SK-N-SH treated with all-trans-retinoic acid at 6 μM for 48 hours (cell line): ENCODE measurements at regions not wholly inside any gene's neighbourhood (a gene's known extent, or its start where the extent isn't known, plus 50 kb on each side); places are given as distances from the start of the nearest gene placed in this dataset.

Experiments
- ATAC-seq: fragments of 200-7000 bp; cut with Tn5 transposase; 3 replicates; pipeline ENCODE4 v1.9.1; 2020; ENCODE audit warnings: mild to moderate bottlenecking, moderate library complexity
- ARNTL ChIP-seq: fragments of 450-650 bp; formaldehyde crosslinking; IDR thresholded peaks from 2 replicates; pipeline ENCODE4 v1.5.0; 2020; ENCODE audit warnings: low read depth, mild to moderate bottlenecking, moderate library complexity, borderline replicate concordance
- CSDC2 ChIP-seq: fragments of 250-450 bp; sonication (Bioruptor Pico); IDR thresholded peaks from 2 replicates; pipeline ENCODE4 v1.5.0; 2020; ENCODE audit warnings: mild to moderate bottlenecking, moderate library complexity
- CSRNP3 ChIP-seq: fragments of 250-450 bp; sonication (Bioruptor Pico); IDR thresholded peaks from 2 replicates; pipeline ENCODE4 v1.5.1; 2021; ENCODE audit warnings: mild to moderate bottlenecking, moderate library complexity
- ESRRG ChIP-seq: fragments of 250-450 bp; sonication (Bioruptor Pico); IDR thresholded peaks from 2 replicates; pipeline ENCODE4 v1.6.1; 2021; ENCODE audit warnings: mild to moderate bottlenecking
- GLIS3 ChIP-seq: fragments of 250-450 bp; sonication (Bioruptor Pico); IDR thresholded peaks from 2 replicates; pipeline ENCODE4 v1.5.0; 2020; ENCODE audit warnings: mild to moderate bottlenecking, moderate library complexity
- ISL1 ChIP-seq: fragments of 250-450 bp; sonication (Bioruptor Pico); IDR thresholded peaks from 2 replicates; pipeline ENCODE4 v2.1.2; 2022; ENCODE audit warnings: mild to moderate bottlenecking, moderate library complexity
- OSR1 ChIP-seq: fragments of 250-450 bp; sonication (Bioruptor Pico); IDR thresholded peaks from 2 replicates; pipeline ENCODE4 v1.8.0; 2022; ENCODE audit warnings: moderate library complexity, mild to moderate bottlenecking, inconsistent platforms
- PATZ1 ChIP-seq: fragments of 250-450 bp; sonication (Bioruptor Pico); IDR thresholded peaks from 2 replicates; pipeline ENCODE4 v1.8.0; 2020; ENCODE audit warnings: mild to moderate bottlenecking, moderate library complexity, borderline replicate concordance
- POU6F1 ChIP-seq: fragments of 250-450 bp; sonication (Bioruptor Pico); IDR thresholded peaks from 2 replicates; pipeline ENCODE4 v1.8.0; 2021; ENCODE audit warnings: low read depth, mild to moderate bottlenecking, moderate library complexity, borderline replicate concordance
- RARB ChIP-seq: fragments of 250-450 bp; sonication (Bioruptor Pico); IDR thresholded peaks from 2 replicates; pipeline ENCODE4 v1.8.0; 2021; ENCODE audit warnings: mild to moderate bottlenecking, moderate library complexity
- SNAI2 ChIP-seq: fragments of 250-450 bp; sonication (Bioruptor Pico); IDR thresholded peaks from 2 replicates; pipeline ENCODE4 v1.5.0; 2020; ENCODE audit warnings: mild to moderate bottlenecking, moderate library complexity
- TSHZ2 ChIP-seq: fragments of 250-450 bp; sonication (Bioruptor Pico); IDR thresholded peaks from 2 replicates; pipeline ENCODE4 v1.5.0; 2020; ENCODE audit warnings: mild to moderate bottlenecking, moderate library complexity
- ZC3H10 ChIP-seq: fragments of 250-450 bp; sonication (Bioruptor Pico); IDR thresholded peaks from 2 replicates; pipeline ENCODE4 v1.5.1; 2021; ENCODE audit warnings: mild to moderate bottlenecking, moderate library complexity
- ZFP3 ChIP-seq: fragments of 250-450 bp; sonication (Bioruptor Pico); IDR thresholded peaks from 2 replicates; pipeline ENCODE4 v1.5.0; 2020; ENCODE audit warnings: mild to moderate bottlenecking, moderate library complexity
- ZFP30 ChIP-seq: fragments of 450-650 bp; formaldehyde crosslinking; IDR thresholded peaks from 2 replicates; pipeline ENCODE4 v1.5.0; 2022; ENCODE audit warnings: mild to moderate bottlenecking, moderate library complexity
- ZNF565 ChIP-seq: fragments of 450-650 bp; formaldehyde crosslinking; conservative IDR thresholded peaks from 2 replicates; pipeline ENCODE4 v1.5.0; 2020; ENCODE audit warnings: low read depth, mild to moderate bottlenecking, moderate library complexity
- ZNF8 ChIP-seq: fragments of 450-650 bp; formaldehyde crosslinking; IDR thresholded peaks from 2 replicates; pipeline ENCODE4 v1.5.0; 2020; ENCODE audit warnings: mild to moderate bottlenecking, moderate library complexity

GRCh38 chr13:21757763-21758162, 86.9 kb downstream of the FGF9 start:
- ATAC-seq: no peak
- no peak for TF ChIP-seq PATZ1 (CRISPR knock-in tag)
- no peak for TF ChIP-seq GLIS3 (CRISPR knock-in tag)
- TF ChIP-seq ZFP30 (CRISPR knock-in tag): no peak

GRCh38 chr13:21758441-21758840, 87.6 kb downstream of the FGF9 start:
- ATAC-seq: no peak
- no peak for TF ChIP-seq POU6F1 (CRISPR knock-in tag)
- TF ChIP-seq RARB: no peak
- no peak for TF ChIP-seq ZFP3 (CRISPR knock-in tag)
- no peak for TF ChIP-seq CSDC2 (CRISPR knock-in tag)
- TF ChIP-seq ESRRG (CRISPR knock-in tag): no peak
- TF ChIP-seq TSHZ2 (CRISPR knock-in tag): no peak

GRCh38 chr13:21759463-21759862, 88.6 kb downstream of the FGF9 start:
- ATAC-seq: no peak
- TF ChIP-seq GLIS3 (CRISPR knock-in tag) (no peak), ZNF565 (CRISPR knock-in tag) (no peak), ZFP3 (CRISPR knock-in tag) (no peak), ESRRG (CRISPR knock-in tag) (no peak), ARNTL (no peak), ZFP30 (CRISPR knock-in tag) (no peak), CSDC2 (CRISPR knock-in tag) (no peak), CSRNP3 (no peak), RARB (no peak), ZC3H10 (CRISPR knock-in tag) (no peak), PATZ1 (CRISPR knock-in tag) (no peak)

GRCh38 chr13:21759911-21760310, 89.0 kb downstream of the FGF9 start:
- TF ChIP-seq ZNF8 (CRISPR knock-in tag) (no peak), ESRRG (CRISPR knock-in tag) (no peak), SNAI2 (CRISPR knock-in tag) (no peak), OSR1 (CRISPR knock-in tag) (no peak), TSHZ2 (CRISPR knock-in tag) (no peak), ISL1 (no peak)
- TF ChIP-seq, all 23 proteins: peak for 0
- no peak for ATAC-seq
